ENCODE measurements at regions not wholly inside any gene's neighbourhood (a gene's known extent, or its start where the extent isn't known, plus 50 kb on each side); places are given as distances from the start of the nearest gene placed in this dataset.

DNA sequence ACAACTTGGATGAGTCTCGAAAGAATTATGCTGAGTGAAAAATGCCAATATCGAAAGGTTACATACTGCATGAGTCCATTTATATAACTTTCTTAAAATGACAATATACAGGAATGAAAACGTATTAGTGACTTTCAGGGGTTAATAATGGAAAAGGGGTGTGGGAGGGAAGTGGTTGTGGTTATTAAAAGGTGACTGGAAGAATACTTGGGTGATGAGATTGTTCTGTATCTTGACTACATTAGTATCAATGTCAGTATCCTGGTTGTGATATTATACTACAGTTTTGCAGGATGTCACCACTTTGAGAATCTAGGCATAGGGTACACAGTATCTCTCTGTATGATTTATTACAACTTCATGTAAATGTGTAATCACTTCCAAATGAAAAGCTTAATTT is 204.5 kb downstream of the DTHD1 start:
- no peaks in the 10 kb centered on the region for H3K27me3 ChIP-seq (ENCODE audit: insufficient read depth, low read length)
- Mint-ChIP-seq H3K9me3 (ENCODE audit: unreplicated experiment) (no peaks in the 10 kb centered on the region), H3K27me3 (ENCODE audit: low read depth, unreplicated experiment) (no peaks in the 10 kb centered on the region), H3K36me3 (ENCODE audit: low read depth, unreplicated experiment) (no peaks in the 10 kb centered on the region), H3K4me1 (ENCODE audit: low read depth, unreplicated experiment) (no peaks in the 10 kb centered on the region), H3K4me3 (ENCODE audit: unreplicated experiment) (no peak overlapping the region), H3K27ac (ENCODE audit: unreplicated experiment) (no peak overlapping the region)
- no peak overlapping the region for H3K4me3 ChIP-seq (ENCODE audit: insufficient read depth, low read depth, low read length)
- H3K27ac ChIP-seq (ENCODE audit: low read depth, low read length) = no peak overlapping the region
- H4K20me1 ChIP-seq (ENCODE audit: insufficient read depth, low read length) = no peaks in the 10 kb centered on the region
- no peak overlapping the region for H3K4me2 ChIP-seq (ENCODE audit: low read length)
- no peaks in the 10 kb centered on the region for H3K9me3 ChIP-seq (ENCODE audit: insufficient read depth, low read depth, low read length)
- TF ChIP-seq, protein P1, sequence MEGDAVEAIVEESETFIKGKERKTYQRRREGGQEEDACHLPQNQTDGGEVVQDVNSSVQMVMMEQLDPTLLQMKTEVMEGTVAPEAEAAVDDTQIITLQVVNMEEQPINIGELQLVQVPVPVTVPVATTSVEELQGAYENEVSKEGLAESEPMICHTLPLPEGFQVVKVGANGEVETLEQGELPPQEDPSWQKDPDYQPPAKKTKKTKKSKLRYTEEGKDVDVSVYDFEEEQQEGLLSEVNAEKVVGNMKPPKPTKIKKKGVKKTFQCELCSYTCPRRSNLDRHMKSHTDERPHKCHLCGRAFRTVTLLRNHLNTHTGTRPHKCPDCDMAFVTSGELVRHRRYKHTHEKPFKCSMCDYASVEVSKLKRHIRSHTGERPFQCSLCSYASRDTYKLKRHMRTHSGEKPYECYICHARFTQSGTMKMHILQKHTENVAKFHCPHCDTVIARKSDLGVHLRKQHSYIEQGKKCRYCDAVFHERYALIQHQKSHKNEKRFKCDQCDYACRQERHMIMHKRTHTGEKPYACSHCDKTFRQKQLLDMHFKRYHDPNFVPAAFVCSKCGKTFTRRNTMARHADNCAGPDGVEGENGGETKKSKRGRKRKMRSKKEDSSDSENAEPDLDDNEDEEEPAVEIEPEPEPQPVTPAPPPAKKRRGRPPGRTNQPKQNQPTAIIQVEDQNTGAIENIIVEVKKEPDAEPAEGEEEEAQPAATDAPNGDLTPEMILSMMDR (IDR thresholded peaks at IDR 0.05; ENCODE audit: insufficient read depth, low read depth, low read length) = no peak
- TF ChIP-seq EZH2 (IDR thresholded peaks at IDR 0.05; ENCODE audit: insufficient read depth, low read length) = no peak
- H3K4me1 ChIP-seq (ENCODE audit: insufficient read depth, low read length) = no peaks in the 10 kb centered on the region
- FAIRE-seq = no peak
- H3K36me3 ChIP-seq (ENCODE audit: insufficient read depth, low read length) = no peaks in the 10 kb centered on the region
- no peak overlapping the region for H3K9ac ChIP-seq (ENCODE audit: low read length)
- H2AFZ ChIP-seq (ENCODE audit: low read depth, low read length) = no peak overlapping the region
- H3K79me2 ChIP-seq (ENCODE audit: insufficient read depth, low read length) = no peaks in the 10 kb centered on the region
- no peak for DNase-seq (ENCODE audit: low read depth)

DNA sequence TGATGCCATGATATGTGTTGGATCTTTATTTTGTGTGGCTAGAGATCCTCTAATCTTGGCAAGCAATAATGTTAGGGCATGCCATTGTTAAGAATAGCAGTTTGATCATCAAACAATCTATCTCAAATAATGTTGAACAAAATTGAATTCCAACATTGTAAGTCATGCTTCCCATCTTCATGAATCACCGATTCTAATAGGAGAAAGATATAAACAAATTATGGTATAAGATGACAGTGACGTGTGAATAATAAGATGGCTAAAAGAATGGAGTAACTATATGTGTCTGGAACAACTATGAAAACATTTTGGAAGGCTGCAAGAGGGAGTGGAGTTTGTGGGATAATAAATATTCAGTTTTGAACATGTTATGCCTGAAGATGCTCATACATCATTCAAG is 208.4 kb downstream of the DTHD1 start:
- Histone ChIP-seq H3K4me2 (ENCODE audit: low read length) (no peak overlapping the region), H3K27ac (ENCODE audit: low read depth, low read length) (no peak overlapping the region), H3K9ac (ENCODE audit: low read length) (no peak overlapping the region), H3K9me3 (ENCODE audit: insufficient read depth, low read depth, low read length) (no peaks in the 10 kb centered on the region), H3K36me3 (ENCODE audit: insufficient read depth, low read length) (no peaks in the 10 kb centered on the region), H3K4me1 (ENCODE audit: insufficient read depth, low read length) (no peaks in the 10 kb centered on the region), H3K79me2 (ENCODE audit: insufficient read depth, low read length) (no peaks in the 10 kb centered on the region), H3K27me3 (ENCODE audit: insufficient read depth, low read length) (no peaks in the 10 kb centered on the region), H4K20me1 (ENCODE audit: insufficient read depth, low read length) (no peaks in the 10 kb centered on the region), H2AFZ (ENCODE audit: low read depth, low read length) (no peak overlapping the region), H3K4me3 (ENCODE audit: insufficient read depth, low read depth, low read length) (no peak overlapping the region)
- Mint-ChIP-seq H3K36me3 (ENCODE audit: low read depth, unreplicated experiment) (no peaks in the 10 kb centered on the region), H3K9me3 (ENCODE audit: unreplicated experiment) (no peaks in the 10 kb centered on the region), H3K4me3 (ENCODE audit: unreplicated experiment) (no peak overlapping the region), H3K27me3 (ENCODE audit: low read depth, unreplicated experiment) (no peaks in the 10 kb centered on the region), H3K4me1 (ENCODE audit: low read depth, unreplicated experiment) (no peaks in the 10 kb centered on the region), H3K27ac (ENCODE audit: unreplicated experiment) (no peak overlapping the region)
- no peak for TF ChIP-seq EZH2 (IDR thresholded peaks at IDR 0.05; ENCODE audit: insufficient read depth, low read length)
- TF ChIP-seq, protein P1 (IDR thresholded peaks at IDR 0.05; ENCODE audit: insufficient read depth, low read depth, low read length) = no peak
- FAIRE-seq (no peak), DNase-seq (ENCODE audit: low read depth) (no peak)

DNA sequence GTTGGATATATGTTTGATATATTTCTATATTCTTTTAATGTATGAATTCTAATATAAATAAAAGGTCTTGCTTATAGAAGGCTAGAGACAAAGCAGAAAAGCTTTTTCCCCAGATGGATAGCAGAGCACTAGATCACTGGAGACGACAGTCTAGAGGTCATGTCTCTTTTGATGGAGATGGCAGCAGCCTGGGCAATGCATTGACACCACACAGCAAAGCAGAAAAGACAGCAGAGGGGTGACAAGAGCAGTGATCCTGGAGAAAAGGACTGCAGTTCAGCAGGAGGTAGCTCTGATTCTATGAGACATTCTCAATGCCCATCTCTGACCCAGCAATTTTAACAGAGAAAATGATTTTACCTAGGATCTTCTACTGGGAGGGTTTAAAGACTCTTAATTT is 210.6 kb downstream of the DTHD1 start:
- Histone ChIP-seq H4K20me1 (ENCODE audit: insufficient read depth, low read length) (no peaks in the 10 kb centered on the region), H3K4me3 (ENCODE audit: insufficient read depth, low read depth, low read length) (no peak overlapping the region), H3K27me3 (ENCODE audit: insufficient read depth, low read length) (no peaks in the 10 kb centered on the region), H3K9me3 (ENCODE audit: insufficient read depth, low read depth, low read length) (no peaks in the 10 kb centered on the region), H3K36me3 (ENCODE audit: insufficient read depth, low read length) (no peaks in the 10 kb centered on the region), H3K27ac (ENCODE audit: low read depth, low read length) (no peak overlapping the region), H3K79me2 (ENCODE audit: insufficient read depth, low read length) (no peaks in the 10 kb centered on the region), H2AFZ (ENCODE audit: low read depth, low read length) (no peak overlapping the region), H3K9ac (ENCODE audit: low read length) (no peak overlapping the region), H3K4me1 (ENCODE audit: insufficient read depth, low read length) (no peaks in the 10 kb centered on the region), H3K4me2 (ENCODE audit: low read length) (no peak overlapping the region)
- Mint-ChIP-seq H3K4me1 (ENCODE audit: low read depth, unreplicated experiment) (no peaks in the 10 kb centered on the region), H3K27me3 (ENCODE audit: low read depth, unreplicated experiment) (no peaks in the 10 kb centered on the region), H3K36me3 (ENCODE audit: low read depth, unreplicated experiment) (no peaks in the 10 kb centered on the region), H3K4me3 (ENCODE audit: unreplicated experiment) (no peak overlapping the region), H3K9me3 (ENCODE audit: unreplicated experiment) (no peaks in the 10 kb centered on the region), H3K27ac (ENCODE audit: unreplicated experiment) (no peak overlapping the region)
- TF ChIP-seq, protein P1 (IDR thresholded peaks at IDR 0.05; ENCODE audit: insufficient read depth, low read depth, low read length) = no peak
- TF ChIP-seq EZH2 (IDR thresholded peaks at IDR 0.05; ENCODE audit: insufficient read depth, low read length) = no peak
- DNase-seq (ENCODE audit: low read depth) (no peak), FAIRE-seq (no peak)
